Activated CD8-positive, alpha-beta T cell treated with anti-CD3 and anti-CD28 coated beads for 36 hours (primary cell): ENCODE measurements at regions not wholly inside any gene's neighbourhood (a gene's known extent, or its start where the extent isn't known, plus 50 kb on each side); places are given as distances from the start of the nearest gene placed in this dataset.

Source experiments
- ATAC-seq: fragments of 200-7000 bp; cut with Tn5 transposase; one replicate; pipeline ENCODE4 v1.10.0; 2021; ENCODE audit warnings: mild to moderate bottlenecking, moderate library complexity
- CTCF ChIA-PET: fragments of 350-600 bp; sonication (Branson Sonifier 250); formaldehyde crosslinking; loops from one replicate; lab custom pipeline; 2021; ENCODE audit warnings: antibody characterized with exemption; lab: Charles Lee
- POLR2A ChIA-PET: fragments of 350-600 bp; sonication (Branson Sonifier 250); formaldehyde crosslinking; loops from one replicate; lab custom pipeline; 2021; ENCODE audit warnings: antibody characterized with exemption; lab: Charles Lee
- DNase-seq: peaks from one replicate; pipeline ENCODE4 v3.0.0-alpha.2; 2020
- H3K27ac Mint-ChIP-seq: one replicate; pipeline ENCODE4 v1.8.0; 2021; ENCODE audit warnings: mild to moderate bottlenecking, mixed read lengths
- H3K27me3 Mint-ChIP-seq: one replicate; pipeline ENCODE4 v1.8.0; 2021; ENCODE audit warnings: mixed read lengths
- H3K36me3 Mint-ChIP-seq: one replicate; pipeline ENCODE4 v1.8.0; 2021; ENCODE audit warnings: low read depth, mixed read lengths
- H3K4me1 Mint-ChIP-seq: one replicate; pipeline ENCODE4 v1.8.0; 2021; ENCODE audit warnings: low read depth, mixed read lengths
- H3K4me3 Mint-ChIP-seq: one replicate; pipeline ENCODE4 v1.8.0; 2021; ENCODE audit warnings: mild to moderate bottlenecking, moderate library complexity, mixed read lengths
- H3K9me3 Mint-ChIP-seq: one replicate; pipeline ENCODE4 v1.8.0; 2021; ENCODE audit warnings: mixed read lengths
- intact Hi-C: fragments of 100-400 bp; cut with micrococcal nuclease; formaldehyde crosslinking; loops from one replicate; pipeline ENCODE4 v1.10.0; 2022
- TF ChIP-seq, protein P1 (sequence below): fragments of 200-600 bp; IDR thresholded peaks from one replicate; pipeline ENCODE4 v1.8.0; 2022; ENCODE audit warnings: antibody characterized with exemption, mild to moderate bottlenecking

DNA sequence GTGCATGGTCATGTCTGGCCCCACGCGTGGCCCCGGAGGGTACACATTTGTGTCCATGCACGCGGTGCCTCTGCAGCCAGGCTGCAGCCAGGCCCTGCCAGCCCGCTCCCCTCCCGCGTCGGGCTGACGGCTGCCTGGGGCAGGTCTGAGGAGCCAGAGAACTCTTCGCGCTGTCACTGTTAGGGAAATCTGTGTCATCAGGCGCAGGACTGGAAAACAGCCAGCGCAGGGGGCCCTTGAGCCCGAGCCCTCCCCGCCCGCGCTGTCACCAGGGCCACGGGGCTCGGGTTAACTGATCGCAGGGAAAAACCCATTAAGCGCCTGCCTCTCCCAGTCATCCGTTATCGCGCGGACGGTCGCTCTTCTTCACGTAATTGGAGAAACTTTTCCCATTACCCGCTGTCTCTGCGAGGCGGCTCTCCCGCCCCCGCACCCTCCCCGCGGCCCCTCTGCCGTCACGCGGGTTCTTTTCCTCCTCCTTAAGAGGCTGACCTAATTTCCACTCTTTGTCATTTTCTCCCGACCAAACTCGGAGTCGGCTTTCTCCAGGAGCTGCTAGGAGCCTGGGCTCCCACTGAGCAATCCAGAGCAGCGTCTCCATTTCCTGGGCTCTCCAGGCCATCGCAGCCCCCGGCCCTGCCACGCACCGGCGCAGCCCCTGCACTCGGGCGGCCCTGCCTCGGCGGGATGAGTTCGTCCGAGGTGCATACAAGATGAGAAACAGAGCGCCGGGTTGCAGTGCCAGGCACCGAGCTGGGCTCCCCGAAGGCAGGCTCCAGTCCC, 57.5 kb upstream of the PRR23E start:
- Mint-ChIP-seq H3K4me1 (peaks cover 4% of the 10 kb centered on the region), H3K27ac (no peak overlapping the region), H3K36me3 (no peaks in the 10 kb centered on the region), H3K9me3 (no peaks in the 10 kb centered on the region), H3K27me3 (peaks cover 33% of the 10 kb centered on the region), H3K4me3 (no peak overlapping the region)
- TF ChIP-seq, protein P1, sequence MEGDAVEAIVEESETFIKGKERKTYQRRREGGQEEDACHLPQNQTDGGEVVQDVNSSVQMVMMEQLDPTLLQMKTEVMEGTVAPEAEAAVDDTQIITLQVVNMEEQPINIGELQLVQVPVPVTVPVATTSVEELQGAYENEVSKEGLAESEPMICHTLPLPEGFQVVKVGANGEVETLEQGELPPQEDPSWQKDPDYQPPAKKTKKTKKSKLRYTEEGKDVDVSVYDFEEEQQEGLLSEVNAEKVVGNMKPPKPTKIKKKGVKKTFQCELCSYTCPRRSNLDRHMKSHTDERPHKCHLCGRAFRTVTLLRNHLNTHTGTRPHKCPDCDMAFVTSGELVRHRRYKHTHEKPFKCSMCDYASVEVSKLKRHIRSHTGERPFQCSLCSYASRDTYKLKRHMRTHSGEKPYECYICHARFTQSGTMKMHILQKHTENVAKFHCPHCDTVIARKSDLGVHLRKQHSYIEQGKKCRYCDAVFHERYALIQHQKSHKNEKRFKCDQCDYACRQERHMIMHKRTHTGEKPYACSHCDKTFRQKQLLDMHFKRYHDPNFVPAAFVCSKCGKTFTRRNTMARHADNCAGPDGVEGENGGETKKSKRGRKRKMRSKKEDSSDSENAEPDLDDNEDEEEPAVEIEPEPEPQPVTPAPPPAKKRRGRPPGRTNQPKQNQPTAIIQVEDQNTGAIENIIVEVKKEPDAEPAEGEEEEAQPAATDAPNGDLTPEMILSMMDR: no peak
- CTCF ChIA-PET: no interaction called here
- POLR2A ChIA-PET: interaction anchor here (1.2 kb wide), 1 partner anchor 16 kb away, joined by 4 read pairs; no protein-coding TSS in a partner anchor
- intact Hi-C loops: no loop called here
- ATAC-seq (peak; percentile 47), DNase-seq (peak; percentile 31)

DNA sequence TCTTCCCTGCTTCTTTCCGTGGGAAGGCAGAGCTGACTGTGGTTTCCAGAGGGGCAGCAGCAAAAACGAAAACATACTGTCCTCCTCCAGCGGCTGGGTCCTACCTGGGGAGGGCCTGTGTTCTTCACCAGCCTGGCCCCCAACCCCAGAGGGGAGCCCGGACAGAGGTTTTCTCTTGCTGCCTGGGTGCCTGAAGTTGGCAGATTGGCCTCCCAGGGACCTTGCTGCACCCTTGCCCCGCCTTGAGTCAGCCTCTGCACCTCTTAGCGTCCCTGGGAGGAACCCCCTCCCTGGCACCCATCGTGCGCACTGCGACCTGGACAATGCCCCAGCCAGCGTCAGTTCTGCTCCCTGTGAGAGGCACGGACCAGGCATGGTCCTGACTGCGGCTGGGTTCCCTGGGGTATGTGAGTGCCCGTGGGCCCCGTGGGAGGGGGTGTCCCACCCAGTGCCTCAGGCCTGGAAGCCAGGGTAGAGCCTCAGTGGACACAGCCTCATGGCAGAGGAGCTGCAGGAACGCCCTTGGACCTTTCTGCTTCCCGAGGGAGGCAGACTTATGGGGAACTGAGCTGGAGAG, 56.8 kb upstream of the PRR23E start:
- H3K4me3 Mint-ChIP-seq: no peak overlapping the region
- intact Hi-C loops: no loop called here
- peaks cover 4% of the 10 kb centered on the region for H3K4me1 Mint-ChIP-seq
- ATAC-seq (no peak), DNase-seq (no peak)
- H3K36me3 Mint-ChIP-seq: no peaks in the 10 kb centered on the region
- H3K27me3 Mint-ChIP-seq: peaks cover 33% of the 10 kb centered on the region
- TF ChIP-seq, protein P1: no peak
- ChIA-PET CTCF (no interaction called here), POLR2A (interaction anchor here (1.2 kb wide), 1 partner anchor 15 kb away, joined by 4 read pairs; no protein-coding TSS in a partner anchor)
- no peaks in the 10 kb centered on the region for H3K9me3 Mint-ChIP-seq
- no peak overlapping the region for H3K27ac Mint-ChIP-seq

DNA sequence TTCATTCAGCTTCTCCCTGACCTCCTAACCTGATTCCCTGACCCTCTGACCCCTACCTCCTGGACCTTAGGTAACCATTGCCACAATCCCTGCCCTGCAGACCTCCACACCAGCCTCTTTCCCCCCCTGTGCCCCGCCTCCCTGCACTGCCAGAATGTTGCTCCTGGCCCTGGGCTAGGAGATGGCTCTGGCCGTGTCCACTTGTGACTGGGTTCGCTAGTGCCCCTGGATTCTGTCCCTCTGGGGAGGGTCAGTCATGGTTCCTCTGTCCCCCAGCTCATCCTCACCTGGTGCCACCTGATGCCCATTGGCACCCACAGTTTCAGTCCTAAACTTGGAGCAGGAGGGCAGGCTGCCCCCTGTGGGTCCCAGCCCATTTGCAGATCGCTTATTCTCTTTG, 56.2 kb upstream of the PRR23E start:
- CTCF ChIA-PET: no interaction called here

DNA sequence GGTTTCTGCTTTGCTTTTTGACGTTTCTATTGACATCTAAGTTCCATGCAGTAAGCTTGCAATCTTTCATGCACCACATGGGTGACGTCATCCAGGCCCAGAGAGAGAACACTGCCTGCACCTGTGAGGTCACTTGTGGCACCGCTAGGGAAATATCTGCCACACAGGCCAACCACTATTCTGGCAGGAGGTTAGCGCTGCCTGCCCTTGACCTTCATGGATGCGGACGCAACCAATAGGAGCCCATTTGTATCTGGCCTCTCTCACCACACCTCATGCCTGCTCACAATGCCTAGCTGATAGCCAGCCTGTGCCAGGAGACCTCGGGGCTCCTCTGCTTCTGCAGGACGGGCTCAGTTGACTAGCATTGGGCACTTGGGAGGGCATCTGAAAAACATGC, 55.8 kb upstream of the PRR23E start:
- POLR2A ChIA-PET: no interaction called here
- ATAC-seq (no peak), DNase-seq (no peak)
- Mint-ChIP-seq H3K4me1 (peaks cover 4% of the 10 kb centered on the region), H3K27me3 (peaks cover 33% of the 10 kb centered on the region), H3K4me3 (no peak overlapping the region), H3K36me3 (no peaks in the 10 kb centered on the region), H3K27ac (no peak overlapping the region), H3K9me3 (no peaks in the 10 kb centered on the region)
- intact Hi-C loops: no loop called here
- TF ChIP-seq, protein P1: no peak
- CTCF ChIA-PET: no interaction called here

More for the DNA sequence above, 56.2 kb upstream of the PRR23E start:
- Mint-ChIP-seq H3K27me3 (peaks cover 33% of the 10 kb centered on the region), H3K27ac (no peak overlapping the region), H3K4me1 (peaks cover 4% of the 10 kb centered on the region), H3K4me3 (no peak overlapping the region), H3K9me3 (no peaks in the 10 kb centered on the region), H3K36me3 (no peaks in the 10 kb centered on the region)
- no peak for DNase-seq
- intact Hi-C loops: no loop called here
- POLR2A ChIA-PET: interaction anchor here (1.2 kb wide), 1 partner anchor 15 kb away, joined by 4 read pairs; no protein-coding TSS in a partner anchor
- TF ChIP-seq, protein P1: no peak
- no peak for ATAC-seq
